ENCODE measurements at regions not wholly inside any gene's neighbourhood (a gene's known extent, or its start where the extent isn't known, plus 50 kb on each side); places are given as distances from the start of the nearest gene placed in this dataset.

DNA sequence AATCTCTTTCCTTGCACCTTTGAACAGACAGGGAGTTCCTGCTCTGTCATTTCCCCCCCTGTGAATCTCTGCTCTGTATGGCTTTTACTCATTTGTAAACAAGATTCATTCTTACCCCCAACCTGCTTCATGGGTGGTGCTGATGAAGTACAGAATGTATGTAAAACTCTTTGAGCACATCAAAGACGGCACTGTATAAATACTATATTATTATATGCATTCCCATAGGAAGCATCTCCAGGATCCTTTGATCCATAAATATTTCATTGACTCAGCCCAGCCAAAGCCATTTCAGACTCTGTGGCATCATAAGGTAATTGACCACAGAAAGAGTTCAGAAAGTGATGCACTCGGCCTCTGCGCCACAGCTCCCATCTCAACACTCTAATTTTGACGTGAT, 208.7 kb downstream of the EFNB2 start:
- TF ChIP-seq POLR2A (IDR thresholded peaks at IDR 0.05): no peak
- no peak for TF ChIP-seq CTCF (IDR thresholded peaks at IDR 0.05)
- TF ChIP-seq POLR2AphosphoS5 (IDR thresholded peaks at IDR 0.05): no peak
- Histone ChIP-seq H3K4me3 (no peak overlapping the region), H3K9me3 (peaks cover 11 to 14% of the 10 kb centered on the region in 2 donors), H3K4me1 (no peaks in the 10 kb centered on the region), H3K36me3 (no peaks in the 10 kb centered on the region), H3K27ac (no peak overlapping the region), H3K27me3 (no peaks in the 10 kb centered on the region)
- DNase-seq (ENCODE audit: low spot score in 2 of 2): no peak
- intact Hi-C loops (cut with DNase I; ENCODE audit: low total_unique reads): no loop called here

- Histone ChIP-seq H3K27ac (no peak overlapping the region), H3K4me3 (no peak overlapping the region), H3K9me3 (peaks cover 11 to 14% of the 10 kb centered on the region in 2 donors), H3K27me3 (no peaks in the 10 kb centered on the region), H3K36me3 (no peaks in the 10 kb centered on the region), H3K4me1 (no peaks in the 10 kb centered on the region)
- TF ChIP-seq POLR2AphosphoS5 (IDR thresholded peaks at IDR 0.05) (no peak), POLR2A (IDR thresholded peaks at IDR 0.05) (no peak), CTCF (IDR thresholded peaks at IDR 0.05) (no peak)
- no peak for DNase-seq (ENCODE audit: low spot score in 2 of 2)
- intact Hi-C loops (cut with DNase I; ENCODE audit: low total_unique reads): no loop called here
Measured at GRCh38 chr13:106324444-106324843, 211.0 kb downstream of the EFNB2 start.

GRCh38 chr13:106322628-106323027, 212.8 kb downstream of the EFNB2 start:
- H3K9me3 ChIP-seq: peaks cover 11 to 14% of the 10 kb centered on the region in 2 donors
- no peaks in the 10 kb centered on the region for H3K4me1 ChIP-seq
- no peaks in the 10 kb centered on the region for H3K27me3 ChIP-seq
- H3K4me3 ChIP-seq: no peak overlapping the region
- TF ChIP-seq CTCF (IDR thresholded peaks at IDR 0.05) (no peak), POLR2AphosphoS5 (IDR thresholded peaks at IDR 0.05) (no peak), POLR2A (IDR thresholded peaks at IDR 0.05) (no peak)
- H3K36me3 ChIP-seq: no peaks in the 10 kb centered on the region
- intact Hi-C loops (cut with DNase I; ENCODE audit: low total_unique reads): no loop called here
- no peak for DNase-seq (ENCODE audit: low spot score in 2 of 2)
- no peak overlapping the region for H3K27ac ChIP-seq

DNA sequence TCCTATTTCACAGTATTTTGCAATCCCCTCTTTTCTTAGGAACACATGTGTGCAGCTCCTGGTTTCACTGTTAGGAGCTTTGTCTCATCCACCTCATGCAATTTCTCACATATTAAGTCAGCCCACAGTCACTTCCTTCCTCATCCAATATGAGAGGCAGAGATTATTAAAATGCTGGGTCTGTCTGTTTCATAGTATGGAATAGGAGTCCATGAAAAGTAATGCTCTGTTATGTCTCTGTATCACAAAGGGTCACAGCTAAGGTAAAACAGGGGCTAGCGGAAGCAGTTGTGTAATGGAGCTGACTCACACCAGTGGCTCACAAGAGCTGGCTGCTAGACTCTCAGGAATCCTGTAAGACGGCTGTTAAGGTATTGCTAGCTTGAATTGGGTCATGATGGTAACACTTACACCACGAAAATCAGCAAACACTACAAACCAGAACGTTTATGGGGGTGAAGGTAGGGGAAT, 216.5 kb downstream of the EFNB2 start:
- TF ChIP-seq CTCF (IDR thresholded peaks at IDR 0.05): no peak
- no peak for TF ChIP-seq POLR2A (IDR thresholded peaks at IDR 0.05)
- TF ChIP-seq POLR2AphosphoS5 (IDR thresholded peaks at IDR 0.05): no peak
- peak overlapping the region in 1 of 2 donors; percentile 61 for H3K27ac ChIP-seq
- no peaks in the 10 kb centered on the region for H3K36me3 ChIP-seq
- no peaks in the 10 kb centered on the region for H3K27me3 ChIP-seq
- H3K4me3 ChIP-seq: no peak overlapping the region
- intact Hi-C loops (cut with DNase I; ENCODE audit: low total_unique reads): no loop called here
- no peak for DNase-seq (ENCODE audit: low spot score in 2 of 2)
- H3K4me1 ChIP-seq: no peaks in the 10 kb centered on the region
- peaks cover 11 to 14% of the 10 kb centered on the region in 2 donors for H3K9me3 ChIP-seq

DNA sequence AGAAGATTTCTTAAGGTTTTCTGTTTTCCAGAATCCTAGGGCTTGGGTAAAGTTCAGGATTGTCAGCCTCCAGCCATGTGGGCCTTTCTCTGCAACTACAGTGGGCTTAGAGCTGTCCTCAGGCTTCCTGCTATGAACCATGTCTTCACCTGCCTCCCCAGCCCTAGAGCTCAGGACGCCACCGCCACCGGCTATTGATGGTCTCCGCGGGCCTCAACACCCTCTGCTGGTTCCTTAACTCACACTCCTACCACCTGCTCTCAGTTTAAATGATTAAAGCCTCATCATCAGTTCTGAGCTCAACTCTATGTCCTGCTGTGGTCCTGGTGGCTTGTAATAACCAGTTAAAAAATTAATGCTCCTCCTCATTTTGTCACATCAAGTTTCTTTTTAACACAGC, 221.0 kb downstream of the EFNB2 start:
- Histone ChIP-seq H3K27me3 (no peaks in the 10 kb centered on the region), H3K4me3 (no peak overlapping the region), H3K27ac (no peak overlapping the region), H3K4me1 (no peaks in the 10 kb centered on the region), H3K9me3 (no peaks in the 10 kb centered on the region), H3K36me3 (no peaks in the 10 kb centered on the region)
- TF ChIP-seq POLR2A (IDR thresholded peaks at IDR 0.05): no peak
- TF ChIP-seq POLR2AphosphoS5 (IDR thresholded peaks at IDR 0.05): no peak
- no peak for TF ChIP-seq CTCF (IDR thresholded peaks at IDR 0.05)
- no peak for DNase-seq (ENCODE audit: low spot score in 2 of 2)
- intact Hi-C loops (cut with DNase I; ENCODE audit: low total_unique reads): no loop called here

All from breast epithelium (tissue), 4 donors.